CD4-positive, alpha-beta T cell (primary cell): ENCODE measurements at regions not wholly inside any gene's neighbourhood (a gene's known extent, or its start where the extent isn't known, plus 50 kb on each side); places are given as distances from the start of the nearest gene placed in this dataset.

ENCODE experiments used
- ATAC-seq: fragments of 200-7000 bp; cut with Tn5 transposase; one replicate; pipeline ENCODE4 v1.10.0; 2022; ENCODE audit warnings: mild to moderate bottlenecking; ENCODE audit not compliant: poor library complexity
- CTCF ChIA-PET: fragments of 350-600 bp; sonication (Branson Sonifier 250); formaldehyde crosslinking; loops from one replicate; lab custom pipeline; 2021; ENCODE audit warnings: antibody characterized with exemption, inconsistent platforms; lab: Charles Lee
- POLR2A ChIA-PET: fragments of 350-600 bp; sonication (Branson Sonifier 250); formaldehyde crosslinking; loops from one replicate; lab custom pipeline; 2021; ENCODE audit warnings: antibody characterized with exemption, inconsistent platforms; lab: Charles Lee
- DNase-seq, 14 experiments: peaks; one replicate each; pipeline ENCODE4 v3.0.0-alpha.2; 2013 to 2020; ENCODE audit warnings: mixed read lengths in 2 of 14
- H3K27ac ChIP-seq, 2 donors: one replicate each; pipeline versions ENCODE4 v1.5.1 to v1.7.0; 2013; ENCODE audit warnings: low read length in 2 of 2, low read depth in 1 of 2, mild to moderate bottlenecking in 1 of 2
- H3K27me3 ChIP-seq, 2 experiments: 1 replicate in 1 of 2; 2 replicates in 1 of 2; pipeline versions ENCODE4 v1.6.1 to v1.7.0; 2013; ENCODE audit warnings: low read length in 2 of 2, control low read depth in 1 of 2, mild to moderate bottlenecking in 1 of 2, moderate library complexity in 1 of 2; ENCODE audit not compliant: insufficient read depth in 2 of 2, control insufficient read depth in 1 of 2
- H3K36me3 ChIP-seq: one replicate; pipeline ENCODE4 v1.6.1; 2013; ENCODE audit warnings: low read length, control low read depth; ENCODE audit not compliant: insufficient read depth
- H3K4me1 ChIP-seq: one replicate; pipeline ENCODE4 v1.6.1; 2013; ENCODE audit warnings: low read length, control low read depth; ENCODE audit not compliant: insufficient read depth
- H3K4me3 ChIP-seq: one replicate; pipeline ENCODE4 v1.5.1; 2013; ENCODE audit warnings: mild to moderate bottlenecking, low read length, moderate library complexity
- H3K9me3 ChIP-seq, 2 experiments: 1 replicate in 1 of 2; 2 replicates in 1 of 2; pipeline versions ENCODE4 v1.6.1 to v1.7.0; 2013; ENCODE audit warnings: low read length in 2 of 2, mild to moderate bottlenecking in 2 of 2, control low read depth in 1 of 2, moderate library complexity in 1 of 2; ENCODE audit not compliant: control insufficient read depth in 1 of 2, insufficient read depth in 1 of 2
- H3K27ac Mint-ChIP-seq: one replicate; pipeline ENCODE4 v1.8.0; 2020; ENCODE audit warnings: mixed read lengths
- H3K27me3 Mint-ChIP-seq: one replicate; pipeline ENCODE4 v1.8.0; 2021; ENCODE audit warnings: mixed read lengths
- H3K36me3 Mint-ChIP-seq: one replicate; pipeline ENCODE4 v1.8.0; 2021; ENCODE audit warnings: low read depth, mixed read lengths
- H3K4me1 Mint-ChIP-seq: one replicate; pipeline ENCODE4 v1.8.0; 2021; ENCODE audit warnings: low read depth, mixed read lengths
- H3K4me3 Mint-ChIP-seq: one replicate; pipeline ENCODE4 v1.8.0; 2020; ENCODE audit warnings: mild to moderate bottlenecking, mixed read lengths
- H3K9me3 Mint-ChIP-seq: one replicate; pipeline ENCODE4 v1.8.0; 2020; ENCODE audit warnings: mixed read lengths
- CTCF ChIP-seq: fragments of 200-600 bp; IDR thresholded peaks from one replicate; pipeline ENCODE4 v1.8.0; 2022; ENCODE audit warnings: antibody characterized with exemption, mild to moderate bottlenecking
- intact Hi-C, 2 experiments: fragments of 100-400 bp; cut with DNase I in 1 of 2; cut with micrococcal nuclease in 1 of 2; formaldehyde crosslinking; loops; one replicate each; pipeline versions ENCODE4 v1.15.1 to v1.9.0; 2023 to 2025; cut with DNase I, micrococcal nuclease

DNA sequence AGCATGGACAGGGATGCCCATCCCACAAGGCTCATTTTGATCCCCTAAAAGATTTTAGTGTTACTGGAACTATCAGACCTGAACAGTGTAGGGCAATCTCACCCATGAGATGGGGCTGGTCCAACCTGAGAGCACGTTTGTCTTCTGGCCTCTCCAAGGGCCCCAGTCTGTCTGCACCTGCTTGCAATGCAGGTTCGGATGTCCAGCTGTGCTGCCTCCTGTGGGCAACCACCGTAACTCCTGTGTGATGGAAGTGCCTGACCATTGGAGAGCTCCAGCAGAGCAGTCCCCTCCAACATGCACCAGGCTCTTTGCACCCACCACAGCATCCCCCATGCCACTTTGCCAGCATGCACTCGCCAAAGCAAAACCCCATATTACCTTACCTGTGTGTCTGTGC is 290.1 kb upstream of the KCND2 start:
- no peaks in the 10 kb centered on the region for H3K27me3 Mint-ChIP-seq
- H3K27me3 ChIP-seq = no peaks in the 10 kb centered on the region
- intact Hi-C loops = no loop called here
- H3K9me3 ChIP-seq = peaks cover 0 to 14% of the 10 kb centered on the region in 2 experiments
- peak in 1 of 14 experiments; percentile 3 for DNase-seq
- no peaks in the 10 kb centered on the region for H3K4me1 Mint-ChIP-seq
- ChIA-PET CTCF (no interaction called here), POLR2A (no interaction called here)
- H3K4me3 Mint-ChIP-seq = no peak overlapping the region
- H3K36me3 Mint-ChIP-seq = no peaks in the 10 kb centered on the region
- no peaks in the 10 kb centered on the region for H3K4me1 ChIP-seq
- peaks cover 5% of the 10 kb centered on the region for H3K9me3 Mint-ChIP-seq
- H3K4me3 ChIP-seq = no peak overlapping the region
- no peak overlapping the region for H3K27ac Mint-ChIP-seq
- ATAC-seq = no peak
- no peak for TF ChIP-seq CTCF
- H3K36me3 ChIP-seq = no peaks in the 10 kb centered on the region
- no peak overlapping the region for H3K27ac ChIP-seq

- H3K4me3 Mint-ChIP-seq = no peak overlapping the region
- POLR2A ChIA-PET = no interaction called here
- H3K4me1 Mint-ChIP-seq = no peaks in the 10 kb centered on the region
- no peaks in the 10 kb centered on the region for H3K36me3 ChIP-seq
- CTCF ChIA-PET = no interaction called here
- H3K27me3 Mint-ChIP-seq = no peaks in the 10 kb centered on the region
- H3K27ac ChIP-seq = no peak overlapping the region
- intact Hi-C loops = no loop called here
- TF ChIP-seq CTCF = no peak
- H3K27ac Mint-ChIP-seq = no peak overlapping the region
- ATAC-seq = no peak
- peaks cover 5% of the 10 kb centered on the region for H3K9me3 Mint-ChIP-seq
- no peaks in the 10 kb centered on the region for H3K27me3 ChIP-seq
- H3K4me1 ChIP-seq = no peaks in the 10 kb centered on the region
- peaks cover 0 to 14% of the 10 kb centered on the region in 2 experiments for H3K9me3 ChIP-seq
- H3K36me3 Mint-ChIP-seq = no peaks in the 10 kb centered on the region
- no peak overlapping the region for H3K4me3 ChIP-seq
- DNase-seq = peak in 1 of 14 experiments; percentile 2
Measured at GRCh38 chr7:119983468-119983867, 289.5 kb upstream of the KCND2 start.

- Mint-ChIP-seq H3K27ac (no peak overlapping the region), H3K9me3 (peaks cover 9% of the 10 kb centered on the region), H3K27me3 (no peaks in the 10 kb centered on the region), H3K4me3 (no peak overlapping the region), H3K36me3 (no peaks in the 10 kb centered on the region), H3K4me1 (no peaks in the 10 kb centered on the region)
- H3K36me3 ChIP-seq = no peaks in the 10 kb centered on the region
- intact Hi-C loops = no loop called here
- TF ChIP-seq CTCF = no peak
- no peaks in the 10 kb centered on the region for H3K27me3 ChIP-seq
- CTCF ChIA-PET = interaction anchor here (0.7 kb wide), 1 partner anchor 73 kb away, joined by 4 read pairs; no protein-coding TSS in a partner anchor
- H3K9me3 ChIP-seq = peaks cover 0 to 14% of the 10 kb centered on the region in 2 experiments
- H3K4me1 ChIP-seq = no peaks in the 10 kb centered on the region
- H3K27ac ChIP-seq = no peak overlapping the region
- DNase-seq = no peak
- ATAC-seq = no peak
- H3K4me3 ChIP-seq = no peak overlapping the region
- POLR2A ChIA-PET = no interaction called here
Measured at GRCh38 chr7:119984247-119984646, 288.7 kb upstream of the KCND2 start.
